CD4-positive, alpha-beta T cell (primary cell): ENCODE measurements at regions not wholly inside any gene's neighbourhood (a gene's known extent, or its start where the extent isn't known, plus 50 kb on each side); places are given as distances from the start of the nearest gene placed in this dataset.

ENCODE experiments used
- ATAC-seq: fragments of 200-7000 bp; cut with Tn5 transposase; one replicate; pipeline ENCODE4 v1.10.0; 2022; ENCODE audit warnings: mild to moderate bottlenecking; ENCODE audit not compliant: poor library complexity
- CTCF ChIA-PET: fragments of 350-600 bp; sonication (Branson Sonifier 250); formaldehyde crosslinking; loops from one replicate; lab custom pipeline; 2021; ENCODE audit warnings: antibody characterized with exemption, inconsistent platforms; lab: Charles Lee
- POLR2A ChIA-PET: fragments of 350-600 bp; sonication (Branson Sonifier 250); formaldehyde crosslinking; loops from one replicate; lab custom pipeline; 2021; ENCODE audit warnings: antibody characterized with exemption, inconsistent platforms; lab: Charles Lee
- DNase-seq, 14 experiments: peaks; one replicate each; pipeline ENCODE4 v3.0.0-alpha.2; 2013 to 2020; ENCODE audit warnings: mixed read lengths in 2 of 14
- H3K27ac ChIP-seq, 2 donors: one replicate each; pipeline versions ENCODE4 v1.5.1 to v1.7.0; 2013; ENCODE audit warnings: low read length in 2 of 2, low read depth in 1 of 2, mild to moderate bottlenecking in 1 of 2
- H3K27me3 ChIP-seq, 2 experiments: 1 replicate in 1 of 2; 2 replicates in 1 of 2; pipeline versions ENCODE4 v1.6.1 to v1.7.0; 2013; ENCODE audit warnings: low read length in 2 of 2, control low read depth in 1 of 2, mild to moderate bottlenecking in 1 of 2, moderate library complexity in 1 of 2; ENCODE audit not compliant: insufficient read depth in 2 of 2, control insufficient read depth in 1 of 2
- H3K36me3 ChIP-seq: one replicate; pipeline ENCODE4 v1.6.1; 2013; ENCODE audit warnings: low read length, control low read depth; ENCODE audit not compliant: insufficient read depth
- H3K4me1 ChIP-seq: one replicate; pipeline ENCODE4 v1.6.1; 2013; ENCODE audit warnings: low read length, control low read depth; ENCODE audit not compliant: insufficient read depth
- H3K4me3 ChIP-seq: one replicate; pipeline ENCODE4 v1.5.1; 2013; ENCODE audit warnings: mild to moderate bottlenecking, low read length, moderate library complexity
- H3K9me3 ChIP-seq, 2 experiments: 1 replicate in 1 of 2; 2 replicates in 1 of 2; pipeline versions ENCODE4 v1.6.1 to v1.7.0; 2013; ENCODE audit warnings: low read length in 2 of 2, mild to moderate bottlenecking in 2 of 2, control low read depth in 1 of 2, moderate library complexity in 1 of 2; ENCODE audit not compliant: control insufficient read depth in 1 of 2, insufficient read depth in 1 of 2
- H3K27ac Mint-ChIP-seq: one replicate; pipeline ENCODE4 v1.8.0; 2020; ENCODE audit warnings: mixed read lengths
- H3K27me3 Mint-ChIP-seq: one replicate; pipeline ENCODE4 v1.8.0; 2021; ENCODE audit warnings: mixed read lengths
- H3K36me3 Mint-ChIP-seq: one replicate; pipeline ENCODE4 v1.8.0; 2021; ENCODE audit warnings: low read depth, mixed read lengths
- H3K4me1 Mint-ChIP-seq: one replicate; pipeline ENCODE4 v1.8.0; 2021; ENCODE audit warnings: low read depth, mixed read lengths
- H3K4me3 Mint-ChIP-seq: one replicate; pipeline ENCODE4 v1.8.0; 2020; ENCODE audit warnings: mild to moderate bottlenecking, mixed read lengths
- H3K9me3 Mint-ChIP-seq: one replicate; pipeline ENCODE4 v1.8.0; 2020; ENCODE audit warnings: mixed read lengths
- intact Hi-C, 2 experiments: fragments of 100-400 bp; cut with DNase I in 1 of 2; cut with micrococcal nuclease in 1 of 2; formaldehyde crosslinking; loops; one replicate each; pipeline versions ENCODE4 v1.15.1 to v1.9.0; 2023 to 2025; cut with DNase I, micrococcal nuclease
- TF ChIP-seq, protein P1 (sequence below): fragments of 200-600 bp; IDR thresholded peaks from one replicate; pipeline ENCODE4 v1.8.0; 2022; ENCODE audit warnings: antibody characterized with exemption, mild to moderate bottlenecking

DNA sequence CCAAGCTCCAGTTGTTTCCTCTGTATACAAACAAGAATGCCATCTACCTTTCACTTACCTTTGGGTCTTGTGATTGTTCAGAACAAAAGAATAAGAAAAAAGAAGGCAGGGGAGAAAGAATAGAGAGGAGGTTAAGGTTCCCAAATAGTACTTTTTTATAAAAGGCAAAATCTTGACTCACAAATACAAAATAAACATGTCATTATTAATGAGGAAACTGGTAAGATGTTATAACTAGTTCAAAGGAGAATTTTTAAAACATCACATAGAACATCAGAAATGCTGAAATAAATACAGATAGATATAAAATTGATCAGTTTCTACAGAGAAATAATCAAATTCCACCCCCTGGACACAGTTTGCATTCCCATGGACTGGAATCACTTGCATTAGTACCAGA, 446.7 kb upstream of the CCDC196 start:
- ChIA-PET CTCF (no interaction called here), POLR2A (no interaction called here)

GRCh38 chr14:66041582-66041981, 444.6 kb upstream of the CCDC196 start:
- Histone ChIP-seq H3K27ac (no peak overlapping the region), H3K9me3 (no peaks in the 10 kb centered on the region), H3K36me3 (no peaks in the 10 kb centered on the region), H3K27me3 (no peaks in the 10 kb centered on the region), H3K4me3 (no peak overlapping the region), H3K4me1 (no peaks in the 10 kb centered on the region)
- POLR2A ChIA-PET: interaction anchor here (0.5 kb wide), 1 partner anchor 606 kb away, joined by 3 read pairs; no protein-coding TSS in a partner anchor
- Mint-ChIP-seq H3K4me1 (no peaks in the 10 kb centered on the region), H3K9me3 (no peaks in the 10 kb centered on the region), H3K36me3 (no peaks in the 10 kb centered on the region), H3K27ac (no peak overlapping the region), H3K4me3 (no peak overlapping the region), H3K27me3 (no peaks in the 10 kb centered on the region)
- CTCF ChIA-PET: no interaction called here
- no peak for DNase-seq
- ATAC-seq: no peak
- intact Hi-C loops: no loop called here
- TF ChIP-seq, protein P1, sequence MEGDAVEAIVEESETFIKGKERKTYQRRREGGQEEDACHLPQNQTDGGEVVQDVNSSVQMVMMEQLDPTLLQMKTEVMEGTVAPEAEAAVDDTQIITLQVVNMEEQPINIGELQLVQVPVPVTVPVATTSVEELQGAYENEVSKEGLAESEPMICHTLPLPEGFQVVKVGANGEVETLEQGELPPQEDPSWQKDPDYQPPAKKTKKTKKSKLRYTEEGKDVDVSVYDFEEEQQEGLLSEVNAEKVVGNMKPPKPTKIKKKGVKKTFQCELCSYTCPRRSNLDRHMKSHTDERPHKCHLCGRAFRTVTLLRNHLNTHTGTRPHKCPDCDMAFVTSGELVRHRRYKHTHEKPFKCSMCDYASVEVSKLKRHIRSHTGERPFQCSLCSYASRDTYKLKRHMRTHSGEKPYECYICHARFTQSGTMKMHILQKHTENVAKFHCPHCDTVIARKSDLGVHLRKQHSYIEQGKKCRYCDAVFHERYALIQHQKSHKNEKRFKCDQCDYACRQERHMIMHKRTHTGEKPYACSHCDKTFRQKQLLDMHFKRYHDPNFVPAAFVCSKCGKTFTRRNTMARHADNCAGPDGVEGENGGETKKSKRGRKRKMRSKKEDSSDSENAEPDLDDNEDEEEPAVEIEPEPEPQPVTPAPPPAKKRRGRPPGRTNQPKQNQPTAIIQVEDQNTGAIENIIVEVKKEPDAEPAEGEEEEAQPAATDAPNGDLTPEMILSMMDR: no peak

More for the DNA sequence above, 446.7 kb upstream of the CCDC196 start:
- Histone ChIP-seq H3K4me1 (no peaks in the 10 kb centered on the region), H3K4me3 (no peak overlapping the region), H3K9me3 (no peaks in the 10 kb centered on the region), H3K36me3 (no peaks in the 10 kb centered on the region), H3K27ac (no peak overlapping the region), H3K27me3 (no peaks in the 10 kb centered on the region)
- intact Hi-C loops: no loop called here
- H3K4me1 Mint-ChIP-seq: no peaks in the 10 kb centered on the region
- H3K27me3 Mint-ChIP-seq: peaks cover 6% of the 10 kb centered on the region
- no peaks in the 10 kb centered on the region for H3K9me3 Mint-ChIP-seq
- no peaks in the 10 kb centered on the region for H3K36me3 Mint-ChIP-seq
- ATAC-seq: no peak
- TF ChIP-seq, protein P1: no peak
- no peak overlapping the region for H3K4me3 Mint-ChIP-seq
- H3K27ac Mint-ChIP-seq: no peak overlapping the region
- DNase-seq: no peak

DNA sequence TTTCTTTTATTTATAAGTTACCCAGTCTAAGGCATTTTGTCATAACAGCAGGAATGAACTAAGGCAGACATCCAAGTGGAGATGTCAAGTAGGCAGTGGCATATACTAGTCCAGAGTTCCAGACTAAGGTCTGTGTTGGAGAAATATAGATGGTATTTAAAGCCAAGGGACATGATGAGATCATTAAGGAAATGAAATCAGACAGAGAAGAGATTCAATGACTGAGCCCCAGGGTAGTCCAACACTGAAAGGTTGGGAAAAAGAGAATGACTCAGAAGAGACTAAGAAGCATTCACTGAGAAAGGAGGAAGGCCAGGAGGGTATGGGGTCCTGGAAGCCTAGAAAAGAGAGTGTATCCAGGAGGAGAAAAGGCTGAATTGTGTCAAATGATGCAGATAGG, 442.2 kb upstream of the CCDC196 start:
- H3K27me3 ChIP-seq: no peaks in the 10 kb centered on the region
- ChIA-PET POLR2A (no interaction called here), CTCF (no interaction called here)
- no peak overlapping the region for H3K4me3 ChIP-seq
- Mint-ChIP-seq H3K36me3 (no peaks in the 10 kb centered on the region), H3K27ac (no peak overlapping the region), H3K27me3 (peaks cover 3% of the 10 kb centered on the region), H3K4me3 (no peak overlapping the region), H3K4me1 (no peaks in the 10 kb centered on the region), H3K9me3 (no peaks in the 10 kb centered on the region)
- no peak for ATAC-seq
- H3K4me1 ChIP-seq: no peaks in the 10 kb centered on the region
- no peaks in the 10 kb centered on the region for H3K9me3 ChIP-seq
- TF ChIP-seq, protein P1: no peak
- no peaks in the 10 kb centered on the region for H3K36me3 ChIP-seq
- intact Hi-C loops: no loop called here
- no peak for DNase-seq
- H3K27ac ChIP-seq: no peak overlapping the region
